Bone marrow (tissue), 2 donors: ENCODE measurements at regions not wholly inside any gene's neighbourhood (a gene's known extent, or its start where the extent isn't known, plus 50 kb on each side); places are given as distances from the start of the nearest gene placed in this dataset.
"Not testable (repeated sequence)": the region's sequence is repeated elsewhere in the genome, so short reads cannot be mapped to it uniquely, and the experiment has no call there.

Experiments used
- DNase-seq, 2 donors: peaks; one replicate each; lab custom pipeline; 2025; lab: John Stamatoyannopoulos, UW

GRCh38 chr12:27133022-27133590, 50.7 kb upstream of the C12orf71 start:
- DNase-seq, result peak in 1 of 2 donors; percentile 21

DNA sequence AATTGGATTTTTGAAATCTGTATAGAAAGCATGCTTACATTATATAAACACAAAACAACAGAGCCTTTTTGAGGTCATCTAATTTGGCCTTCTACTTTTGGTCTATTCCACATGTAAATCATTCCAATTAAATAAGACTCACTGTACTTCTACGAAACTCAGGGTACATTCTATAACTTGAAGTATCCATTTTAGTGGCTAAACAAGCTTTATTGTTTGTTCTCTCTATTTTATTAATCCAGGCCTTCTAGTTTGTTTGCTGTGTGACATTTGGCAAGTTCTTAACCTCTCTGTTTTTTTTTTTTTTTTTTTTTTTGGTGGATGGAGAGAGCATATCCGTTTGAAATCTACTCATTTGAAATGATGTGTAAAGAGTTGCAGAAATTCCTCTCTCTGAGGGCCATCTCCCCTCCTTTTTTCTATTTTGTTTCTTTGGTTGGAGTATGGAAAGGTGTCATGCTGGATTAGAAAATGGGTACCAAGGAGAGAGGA, 58.1 kb upstream of the C12orf71 start:
- DNase-seq, result no peak

DNA sequence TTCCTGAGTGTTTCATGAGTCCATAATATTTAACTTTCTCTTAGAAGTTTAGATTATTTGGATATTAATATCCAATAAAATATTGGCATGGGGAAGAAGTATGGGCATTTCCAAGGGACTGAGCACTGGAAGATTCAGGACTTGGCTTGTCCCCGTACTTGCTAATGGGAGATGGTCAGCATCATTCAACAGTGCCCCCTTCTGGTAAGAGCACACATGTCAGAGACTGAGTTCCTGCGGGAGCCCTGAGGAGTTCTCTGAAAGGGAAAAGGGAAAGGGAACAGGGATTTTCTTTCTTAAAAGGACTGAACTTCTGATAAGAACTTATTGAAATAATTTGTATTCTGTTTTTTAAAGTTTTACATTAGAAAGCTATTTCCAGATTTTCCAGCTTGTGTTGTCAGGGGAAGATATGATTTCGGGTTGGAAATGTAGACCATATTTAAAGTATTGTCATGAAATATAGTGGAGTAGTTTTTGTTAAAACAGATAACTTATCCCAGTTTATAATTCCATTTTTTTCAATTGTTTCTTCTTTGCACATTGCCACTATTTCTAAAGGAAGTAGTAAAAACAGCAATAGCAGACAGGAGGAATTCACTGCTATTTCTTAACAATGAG, 59.8 kb upstream of the C12orf71 start:
- DNase-seq, result peak in 1 of 2 donors; percentile 32

GRCh38 chr12:27143256-27144069, 61.1 kb upstream of the C12orf71 start:
- DNase-seq, result peak in 1 of 2 donors; percentile 27

DNA sequence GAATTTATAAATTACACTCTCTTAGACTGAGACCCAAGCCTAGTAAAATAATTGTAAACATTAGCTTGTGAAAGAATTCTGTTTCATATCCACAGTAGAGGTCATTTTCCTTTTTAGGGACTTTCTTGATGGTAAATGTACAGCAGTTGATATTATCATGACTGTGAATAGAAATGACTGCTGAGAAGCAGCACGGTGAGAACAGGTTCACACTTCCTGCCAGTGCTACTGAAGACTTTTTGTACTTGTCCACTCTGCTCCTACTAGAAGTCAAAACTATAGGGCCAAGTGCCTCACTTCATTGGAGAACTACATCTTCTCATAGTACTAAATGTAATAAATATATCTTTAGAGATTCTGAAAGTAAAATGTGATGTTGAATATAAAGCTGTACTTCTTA, 63.3 kb upstream of the C12orf71 start:
- not testable (repeated sequence) for DNase-seq

DNA sequence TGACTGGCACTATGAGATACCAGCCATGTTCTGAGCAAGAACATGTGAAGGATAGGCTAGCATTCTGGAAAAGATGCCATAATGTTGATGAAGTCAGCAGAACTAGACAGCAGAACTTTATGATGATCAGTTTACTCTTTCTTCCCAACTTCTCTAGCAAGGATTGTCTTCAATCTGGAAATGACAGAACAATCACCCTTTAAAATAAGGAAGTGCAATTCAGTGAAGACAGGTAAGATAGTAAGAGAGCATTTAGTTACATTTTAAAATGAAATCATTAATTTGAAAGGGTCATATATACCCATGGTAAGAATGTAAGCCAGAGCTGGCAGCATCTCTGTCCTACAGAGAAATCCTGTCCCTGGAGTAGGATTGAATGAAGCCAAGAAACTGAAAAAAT, 66.0 kb upstream of the C12orf71 start:
- DNase-seq, result no peak

- no peak for DNase-seq
Observed at GRCh38 chr12:27148791-27149190, 66.4 kb upstream of the C12orf71 start.

DNA sequence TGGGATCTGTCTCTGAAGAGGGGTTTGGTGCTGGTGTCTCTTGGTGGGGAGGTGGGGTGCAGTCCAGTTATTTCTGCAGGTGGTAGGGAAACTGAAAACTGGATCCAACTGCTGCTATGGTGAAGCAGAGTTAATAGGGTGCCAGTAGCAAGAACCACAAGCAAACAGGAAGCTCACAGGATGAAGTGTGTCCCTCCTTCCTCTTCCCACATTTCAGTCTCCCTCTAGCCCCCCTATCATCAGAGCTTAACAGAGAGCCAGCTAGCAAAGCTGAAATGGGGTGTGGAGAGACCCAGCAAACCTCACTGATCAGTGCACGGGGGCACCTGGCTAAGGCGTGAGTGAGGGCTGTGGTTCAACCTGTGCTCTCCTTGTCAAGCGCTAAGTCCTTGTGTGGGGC, 69.1 kb upstream of the C12orf71 start:
- DNase-seq, result peak in 1 of 2 donors; percentile 46

- DNase-seq, result no peak
Observed at GRCh38 chr12:27158297-27158696, 75.9 kb upstream of the C12orf71 start.

DNA sequence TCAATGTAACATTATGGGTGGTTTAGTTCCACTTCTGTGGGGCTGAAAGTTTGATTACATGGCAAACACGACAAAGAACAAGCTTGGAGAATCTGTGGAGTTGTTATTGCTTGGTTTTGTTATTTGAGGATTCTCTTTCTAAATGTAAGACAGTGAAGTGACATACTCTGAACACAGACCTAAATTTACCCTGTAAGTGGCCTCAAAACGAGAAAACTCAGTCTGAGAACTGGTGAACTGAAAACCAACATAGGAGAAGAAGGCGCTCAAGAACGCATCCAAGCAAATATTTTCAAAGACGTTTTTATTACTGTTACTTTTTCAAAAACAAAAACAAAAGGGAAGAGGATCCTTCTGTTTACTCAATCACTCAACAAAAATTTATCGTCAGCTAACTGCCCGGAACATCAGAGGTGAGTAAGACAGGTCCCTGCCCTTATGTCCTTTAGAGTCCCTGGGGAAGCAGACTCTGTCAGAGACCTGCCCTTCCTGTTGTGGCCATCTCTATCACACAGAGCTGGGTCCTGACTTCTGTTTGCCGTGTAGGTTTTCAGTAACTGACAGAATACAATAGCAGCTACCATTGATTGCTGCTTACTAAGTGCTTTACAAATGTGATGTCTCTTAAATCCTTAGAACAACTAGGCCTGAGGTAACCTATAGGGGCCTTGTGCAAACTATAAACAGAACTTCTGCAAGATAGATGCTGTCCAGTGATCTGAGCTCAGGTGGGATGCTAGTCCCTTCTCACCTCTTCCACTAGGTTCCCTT, 79.3 kb upstream of the C12orf71 start:
- DNase-seq, result no peak

- DNase-seq, result no peak
Observed at GRCh38 chr12:27162229-27162537, 79.8 kb upstream of the C12orf71 start.

GRCh38 chr12:27163048-27163715, 80.8 kb upstream of the C12orf71 start:
- DNase-seq, result no peak

- DNase-seq, result no peak
Observed at GRCh38 chr12:27163894-27164293, 80.2 kb upstream of the STK38L start.

DNA sequence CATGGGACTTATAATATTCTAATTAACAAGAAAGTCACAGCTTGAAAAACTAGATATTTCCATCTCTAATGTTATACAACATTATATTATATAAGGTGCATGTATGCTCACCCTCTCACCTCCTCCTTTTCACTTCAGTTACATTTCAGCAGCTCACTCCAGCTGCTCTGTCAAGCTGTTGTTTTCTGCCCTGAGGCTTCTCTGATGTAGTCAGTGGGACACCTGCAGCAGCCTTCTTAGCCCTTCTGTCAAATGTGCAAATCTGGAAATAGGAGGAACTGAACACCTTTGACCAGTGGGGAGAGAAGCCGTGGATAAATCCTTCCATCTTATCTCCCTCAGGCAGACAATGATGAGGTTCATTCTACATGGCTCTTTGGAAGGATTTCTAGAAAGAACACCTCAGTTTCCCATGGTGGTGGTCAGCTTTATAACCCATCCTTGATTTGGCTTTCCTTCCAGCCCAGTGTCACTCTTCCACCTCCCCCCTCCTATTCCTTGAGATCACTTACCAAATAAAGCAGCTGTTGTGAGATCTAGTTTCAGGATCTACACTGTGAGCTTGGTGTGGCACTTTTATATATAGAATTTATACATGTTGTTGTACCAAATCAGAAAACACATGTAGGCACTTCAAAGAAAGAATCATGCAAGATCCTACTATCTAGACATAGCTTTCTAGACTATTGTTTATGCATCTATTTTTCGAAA, 79.6 kb upstream of the STK38L start:
- DNase-seq, result no peak

DNA sequence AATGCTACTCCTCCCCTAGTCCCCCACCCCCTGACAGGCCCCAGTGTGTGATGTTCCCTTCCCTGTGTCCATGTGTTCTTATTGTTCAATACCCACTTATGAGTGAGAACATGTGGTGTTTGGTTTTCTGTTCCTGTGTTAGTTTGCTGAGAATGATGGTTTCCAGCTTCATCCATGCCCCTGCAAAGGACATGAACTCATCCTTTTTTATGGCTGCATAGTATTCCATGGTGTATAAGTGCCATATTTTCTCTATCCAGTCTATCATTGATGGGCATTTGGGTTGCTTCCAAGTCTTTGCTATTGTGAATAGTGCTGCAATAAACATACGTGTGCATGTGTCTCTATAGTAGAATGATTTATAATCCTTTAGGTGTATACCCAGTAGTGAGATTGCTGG, 78.1 kb upstream of the STK38L start:
- DNase-seq, result not testable (repeated sequence)

GRCh38 chr12:27171494-27171893, 72.6 kb upstream of the STK38L start:
- not testable (repeated sequence) for DNase-seq

- DNase-seq, result peak in 1 of 2 donors; percentile 5
Observed at GRCh38 chr12:27176765-27177164, 67.3 kb upstream of the STK38L start.

- DNase-seq, result no peak
Observed at GRCh38 chr12:27177706-27178105, 66.4 kb upstream of the STK38L start.

GRCh38 chr12:27178255-27178654, 65.8 kb upstream of the STK38L start:
- no peak for DNase-seq

DNA sequence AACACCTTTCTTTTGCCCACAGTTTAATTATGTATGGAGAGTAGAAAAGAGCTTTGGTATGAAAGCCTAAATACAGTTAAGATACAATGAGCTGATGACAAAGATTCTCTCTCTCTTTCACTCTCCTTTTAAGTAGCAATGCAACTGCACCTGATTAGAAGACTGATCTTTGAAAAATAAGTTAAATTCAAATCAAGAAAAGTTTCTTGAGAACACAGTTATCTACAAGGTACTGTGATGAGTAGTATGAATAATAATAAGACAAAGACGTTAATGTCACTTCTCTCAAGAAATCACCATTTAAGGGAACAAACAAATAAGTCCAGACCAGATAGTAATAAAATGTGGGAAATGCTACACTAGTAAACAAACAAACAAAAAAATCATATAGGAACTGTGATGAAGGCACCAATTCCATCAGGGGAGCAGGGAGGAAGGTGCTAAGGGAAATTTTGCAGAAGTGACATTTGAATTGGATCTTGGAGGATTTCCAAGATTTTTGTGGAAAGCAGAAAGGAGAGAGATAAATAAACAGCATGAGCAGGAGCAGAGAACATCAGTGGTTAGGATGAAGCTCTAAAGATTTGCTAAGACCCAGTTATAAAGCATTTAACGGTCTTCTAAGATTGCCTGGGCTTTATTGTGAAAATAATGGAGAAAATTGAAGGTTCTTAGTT, 65.2 kb upstream of the STK38L start:
- DNase-seq, result no peak
